ENCODE measurements at regions not wholly inside any gene's neighbourhood (a gene's known extent, or its start where the extent isn't known, plus 50 kb on each side); places are given as distances from the start of the nearest gene placed in this dataset.

GRCh38 chr7:23887660-23888059 lies 177.6 kb downstream of the STK31 start:
- Histone ChIP-seq H3K36me3 (no peaks in the 10 kb centered on the region), H3K27me3 (no peaks in the 10 kb centered on the region), H3K4me3 (no peak overlapping the region), H3K27ac (no peak overlapping the region), H3K9ac (ENCODE audit: low read depth in 2 of 2, low read length in 2 of 2) (no peak overlapping the region), H3K9me3 (no peaks in the 10 kb centered on the region), H3K4me1 (no peaks in the 10 kb centered on the region)
- TF ChIP-seq CTCF (IDR thresholded peaks at IDR 0.05), result no peak
- intact Hi-C loops (cut with DNase I), result no loop called here
- no peak for DNase-seq

- Histone ChIP-seq H3K27ac (no peak overlapping the region), H3K27me3 (no peaks in the 10 kb centered on the region), H3K4me3 (no peak overlapping the region), H3K4me1 (no peaks in the 10 kb centered on the region), H3K9ac (ENCODE audit: low read depth in 2 of 2, low read length in 2 of 2) (no peak overlapping the region), H3K36me3 (no peaks in the 10 kb centered on the region), H3K9me3 (no peaks in the 10 kb centered on the region)
- no peak for TF ChIP-seq CTCF (IDR thresholded peaks at IDR 0.05)
- DNase-seq, result no peak
- intact Hi-C loops (cut with DNase I), result no loop called here
These were observed 178.9 kb downstream of the STK31 start for GRCh38 chr7:23888958-23889357.

GRCh38 chr7:23889566-23889965 lies 179.5 kb downstream of the STK31 start:
- Histone ChIP-seq H3K4me1 (no peaks in the 10 kb centered on the region), H3K9ac (ENCODE audit: low read depth in 2 of 2, low read length in 2 of 2) (no peak overlapping the region), H3K9me3 (no peaks in the 10 kb centered on the region), H3K36me3 (no peaks in the 10 kb centered on the region), H3K27me3 (no peaks in the 10 kb centered on the region), H3K27ac (no peak overlapping the region), H3K4me3 (no peak overlapping the region)
- intact Hi-C loops (cut with DNase I), result no loop called here
- DNase-seq, result no peak
- TF ChIP-seq CTCF (IDR thresholded peaks at IDR 0.05), result no peak

GRCh38 chr7:23892019-23892418 lies 182.0 kb downstream of the STK31 start:
- no peak overlapping the region for H3K27ac ChIP-seq
- H3K4me3 ChIP-seq, result no peak overlapping the region
- H3K4me1 ChIP-seq, result no peaks in the 10 kb centered on the region
- no peak for TF ChIP-seq CTCF (IDR thresholded peaks at IDR 0.05)
- DNase-seq, result no peak
- H3K9me3 ChIP-seq, result no peaks in the 10 kb centered on the region
- intact Hi-C loops (cut with DNase I), result no loop called here
- H3K36me3 ChIP-seq, result no peaks in the 10 kb centered on the region
- H3K27me3 ChIP-seq, result no peaks in the 10 kb centered on the region
- H3K9ac ChIP-seq (ENCODE audit: low read depth in 2 of 2, low read length in 2 of 2), result no peak overlapping the region

GRCh38 chr7:23893176-23893941 lies 183.3 kb downstream of the STK31 start:
- no peak overlapping the region for H3K27ac ChIP-seq
- no peaks in the 10 kb centered on the region for H3K4me1 ChIP-seq
- intact Hi-C loops (cut with DNase I), result no loop called here
- no peak overlapping the region for H3K9ac ChIP-seq (ENCODE audit: low read depth in 2 of 2, low read length in 2 of 2)
- H3K36me3 ChIP-seq, result no peaks in the 10 kb centered on the region
- H3K4me3 ChIP-seq, result no peak overlapping the region
- no peaks in the 10 kb centered on the region for H3K9me3 ChIP-seq
- no peak for TF ChIP-seq CTCF (IDR thresholded peaks at IDR 0.05)
- no peak for DNase-seq
- H3K27me3 ChIP-seq, result no peaks in the 10 kb centered on the region

Measured in colonic mucosa (tissue), 4 donors.